ENCODE measurements at regions not wholly inside any gene's neighbourhood (a gene's known extent, or its start where the extent isn't known, plus 50 kb on each side); places are given as distances from the start of the nearest gene placed in this dataset.

DNA sequence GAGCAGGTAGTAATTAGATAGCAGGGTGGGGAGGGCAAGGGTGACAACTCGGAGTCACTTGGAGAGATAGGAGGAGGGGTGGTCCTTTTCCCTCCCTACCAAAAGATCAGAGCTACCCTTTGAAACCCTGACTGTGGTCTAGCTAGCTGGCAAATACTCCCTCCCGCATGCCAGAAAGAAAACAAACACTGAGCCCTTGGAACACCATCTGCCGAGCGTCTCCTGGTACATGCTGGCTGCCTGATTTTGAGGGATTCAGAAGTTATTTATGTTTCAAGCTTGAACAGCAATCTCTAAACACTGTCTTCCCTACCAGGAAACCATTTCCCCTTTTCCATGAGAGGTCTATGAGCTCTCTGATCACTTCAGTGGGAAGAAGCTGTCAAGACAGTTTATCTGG is 291.6 kb upstream of the CFAP20DC start:
- no peaks in the 10 kb centered on the region for H3K9me3 ChIP-seq
- TF ChIP-seq, protein P1, sequence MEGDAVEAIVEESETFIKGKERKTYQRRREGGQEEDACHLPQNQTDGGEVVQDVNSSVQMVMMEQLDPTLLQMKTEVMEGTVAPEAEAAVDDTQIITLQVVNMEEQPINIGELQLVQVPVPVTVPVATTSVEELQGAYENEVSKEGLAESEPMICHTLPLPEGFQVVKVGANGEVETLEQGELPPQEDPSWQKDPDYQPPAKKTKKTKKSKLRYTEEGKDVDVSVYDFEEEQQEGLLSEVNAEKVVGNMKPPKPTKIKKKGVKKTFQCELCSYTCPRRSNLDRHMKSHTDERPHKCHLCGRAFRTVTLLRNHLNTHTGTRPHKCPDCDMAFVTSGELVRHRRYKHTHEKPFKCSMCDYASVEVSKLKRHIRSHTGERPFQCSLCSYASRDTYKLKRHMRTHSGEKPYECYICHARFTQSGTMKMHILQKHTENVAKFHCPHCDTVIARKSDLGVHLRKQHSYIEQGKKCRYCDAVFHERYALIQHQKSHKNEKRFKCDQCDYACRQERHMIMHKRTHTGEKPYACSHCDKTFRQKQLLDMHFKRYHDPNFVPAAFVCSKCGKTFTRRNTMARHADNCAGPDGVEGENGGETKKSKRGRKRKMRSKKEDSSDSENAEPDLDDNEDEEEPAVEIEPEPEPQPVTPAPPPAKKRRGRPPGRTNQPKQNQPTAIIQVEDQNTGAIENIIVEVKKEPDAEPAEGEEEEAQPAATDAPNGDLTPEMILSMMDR (IDR thresholded peaks at IDR 0.05) = no peak
- TF ChIP-seq POLR2A (IDR thresholded peaks at IDR 0.05) = no peak
- H3K4me3 ChIP-seq = no peak overlapping the region
- H3K4me1 ChIP-seq = no peaks in the 10 kb centered on the region
- H3K27me3 ChIP-seq = no peaks in the 10 kb centered on the region
- H3K36me3 ChIP-seq = no peaks in the 10 kb centered on the region
- H3K27ac ChIP-seq = no peak overlapping the region
- DNase-seq = no peak

DNA sequence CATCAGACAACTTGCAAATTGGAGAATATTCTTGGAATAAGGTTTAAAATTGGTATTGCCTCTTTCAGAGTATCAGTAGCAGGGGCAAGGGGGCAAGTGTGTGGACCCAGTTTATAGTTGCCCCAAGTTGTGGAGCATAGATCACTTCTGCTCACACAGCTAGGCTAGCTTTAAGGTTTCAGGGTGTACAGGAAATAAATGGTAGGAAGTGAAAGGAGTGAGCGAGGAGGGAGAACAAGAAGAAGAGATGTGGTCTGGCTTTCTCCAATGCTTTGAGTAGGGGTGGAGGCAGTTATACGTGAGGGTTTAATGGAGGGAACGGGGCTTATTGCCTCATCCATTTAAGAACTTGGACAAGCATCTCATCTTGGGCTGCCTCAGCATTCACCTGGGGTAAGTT is 290.0 kb upstream of the CFAP20DC start:
- DNase-seq = no peak
- TF ChIP-seq, protein P1 (IDR thresholded peaks at IDR 0.05) = no peak
- TF ChIP-seq POLR2A (IDR thresholded peaks at IDR 0.05) = no peak
- no peak overlapping the region for H3K27ac ChIP-seq

DNA sequence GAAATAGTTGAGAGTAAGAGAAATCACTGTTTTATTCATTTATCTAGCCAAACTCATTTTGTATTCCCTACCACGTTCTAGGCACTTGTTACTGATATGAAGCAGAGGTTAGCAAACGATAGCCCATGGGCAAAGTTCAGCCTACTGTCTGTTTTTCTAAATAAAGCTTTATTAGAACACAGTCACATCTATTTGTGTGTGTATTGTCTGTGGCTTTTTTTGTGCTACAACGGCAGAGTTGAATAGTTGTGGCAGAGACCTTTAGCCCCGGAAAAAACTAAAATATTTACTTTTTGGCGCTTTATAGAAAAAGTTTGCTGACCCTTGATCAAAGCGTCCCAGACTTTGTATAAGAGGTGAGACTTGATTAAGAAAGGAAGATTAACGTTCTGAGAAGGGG is 289.1 kb upstream of the CFAP20DC start:
- Histone ChIP-seq H3K4me1 (no peaks in the 10 kb centered on the region), H3K27ac (no peak overlapping the region), H3K36me3 (no peaks in the 10 kb centered on the region), H3K27me3 (no peaks in the 10 kb centered on the region), H3K4me3 (no peak overlapping the region), H3K9me3 (no peaks in the 10 kb centered on the region)
- TF ChIP-seq, protein P1 (IDR thresholded peaks at IDR 0.05) = no peak
- TF ChIP-seq POLR2A (IDR thresholded peaks at IDR 0.05) = no peak
- DNase-seq = no peak

More for the DNA sequence above, 290.0 kb upstream of the CFAP20DC start:
- Histone ChIP-seq H3K4me3 (no peak overlapping the region), H3K4me1 (no peaks in the 10 kb centered on the region), H3K36me3 (no peaks in the 10 kb centered on the region), H3K9me3 (no peaks in the 10 kb centered on the region), H3K27me3 (no peaks in the 10 kb centered on the region)

DNA sequence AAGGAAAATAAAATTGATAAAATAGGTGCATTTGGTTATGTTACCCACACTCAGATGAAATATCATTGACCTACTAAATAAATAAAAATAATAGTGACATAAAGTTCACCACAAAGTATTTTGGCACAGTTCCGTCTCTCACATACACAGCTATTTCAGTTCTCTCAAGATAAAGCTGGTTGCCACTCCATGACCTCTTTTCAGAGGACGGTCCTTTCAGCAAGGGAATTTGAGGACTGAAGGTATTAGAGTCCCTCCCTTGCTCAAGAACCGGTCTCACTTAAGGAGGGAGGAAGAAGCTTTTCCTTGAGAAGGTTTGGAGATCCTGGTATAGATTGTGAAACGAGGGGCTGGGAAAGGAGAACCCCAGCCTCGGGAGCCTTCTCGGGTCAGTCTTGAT is 285.5 kb upstream of the CFAP20DC start:
- Histone ChIP-seq H3K9me3 (no peaks in the 10 kb centered on the region), H3K4me1 (no peaks in the 10 kb centered on the region), H3K36me3 (no peaks in the 10 kb centered on the region), H3K27me3 (no peaks in the 10 kb centered on the region), H3K27ac (no peak overlapping the region), H3K4me3 (no peak overlapping the region)
- DNase-seq = no peak
- TF ChIP-seq, protein P1 (IDR thresholded peaks at IDR 0.05) = no peak
- no peak for TF ChIP-seq POLR2A (IDR thresholded peaks at IDR 0.05)

DNA sequence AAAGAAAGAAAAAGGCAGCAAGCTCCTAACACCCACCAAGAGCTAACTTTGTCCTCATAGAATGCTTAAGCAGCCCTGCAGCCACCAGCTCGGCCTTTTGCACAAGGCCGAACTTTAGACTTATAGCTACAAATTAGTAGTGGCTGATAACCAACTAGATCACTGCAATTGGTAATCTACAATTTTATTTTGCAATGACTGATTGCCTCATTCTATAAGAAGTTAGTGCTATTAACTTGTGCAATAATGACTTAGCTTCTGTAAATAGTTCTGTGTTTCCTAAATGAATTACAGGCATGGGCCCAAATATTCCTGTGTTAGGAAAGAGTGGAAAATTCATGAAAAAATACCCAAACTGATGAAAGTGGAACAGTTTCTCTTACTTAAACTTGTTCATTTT is 284.8 kb upstream of the CFAP20DC start:
- TF ChIP-seq, protein P1 (IDR thresholded peaks at IDR 0.05) = no peak
- no peak for TF ChIP-seq POLR2A (IDR thresholded peaks at IDR 0.05)
- H3K27me3 ChIP-seq = no peaks in the 10 kb centered on the region

DNA sequence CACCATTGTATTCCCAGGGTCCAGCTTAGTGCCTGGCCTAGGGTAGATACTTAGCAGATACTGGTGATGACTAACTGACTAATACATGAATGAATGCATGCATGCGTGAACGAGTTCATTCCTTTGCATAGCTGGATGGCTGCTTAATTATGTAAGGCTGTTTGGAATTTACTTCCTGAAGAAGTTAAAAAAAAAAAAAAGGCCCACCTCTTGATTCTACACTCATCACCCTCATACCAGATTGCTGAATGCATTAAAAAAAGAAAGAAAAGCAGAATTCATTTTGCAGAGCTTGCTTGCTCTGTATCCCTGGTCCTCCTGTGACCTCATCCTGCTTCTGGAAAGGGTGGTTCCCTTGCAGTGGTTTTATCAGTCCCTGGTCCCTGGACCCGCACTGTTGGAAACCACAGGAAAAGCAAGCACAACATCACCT is 277.6 kb upstream of the CFAP20DC start:
- no peak for TF ChIP-seq POLR2A (IDR thresholded peaks at IDR 0.05)
- TF ChIP-seq, protein P1 (IDR thresholded peaks at IDR 0.05) = no peak

More for the DNA sequence above, 284.8 kb upstream of the CFAP20DC start:
- Histone ChIP-seq H3K9me3 (no peaks in the 10 kb centered on the region), H3K36me3 (no peaks in the 10 kb centered on the region), H3K4me3 (no peak overlapping the region), H3K4me1 (no peaks in the 10 kb centered on the region), H3K27ac (no peak overlapping the region)
- no peak for DNase-seq

More for the DNA sequence above, 277.6 kb upstream of the CFAP20DC start:
- no peaks in the 10 kb centered on the region for H3K27me3 ChIP-seq
- H3K9me3 ChIP-seq = no peaks in the 10 kb centered on the region
- H3K4me1 ChIP-seq = no peaks in the 10 kb centered on the region
- DNase-seq = no peak
- H3K4me3 ChIP-seq = no peak overlapping the region
- no peaks in the 10 kb centered on the region for H3K36me3 ChIP-seq
- no peak overlapping the region for H3K27ac ChIP-seq
